ENCODE measurements at regions not wholly inside any gene's neighbourhood (a gene's known extent, or its start where the extent isn't known, plus 50 kb on each side); places are given as distances from the start of the nearest gene placed in this dataset.

DNA sequence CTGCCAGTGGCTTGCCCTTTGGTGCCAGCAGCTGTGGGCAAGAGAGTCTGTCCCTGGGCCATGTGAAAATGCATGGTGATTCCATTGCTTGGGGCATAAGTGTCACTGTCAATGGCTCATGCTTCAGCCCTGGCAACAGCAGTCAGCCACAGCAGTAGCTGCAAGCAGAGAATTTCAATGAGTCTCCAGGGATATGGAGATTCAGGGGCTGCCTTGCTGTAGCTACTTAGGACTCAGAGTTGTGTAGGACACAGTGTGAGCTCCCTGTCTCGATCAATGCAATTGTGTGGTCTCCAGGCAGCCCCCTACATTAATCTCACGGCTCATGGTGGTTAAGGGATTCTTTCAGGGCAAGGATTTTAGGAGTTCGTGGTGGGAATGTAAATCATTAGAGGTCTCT, 126.3 kb upstream of the STARD3NL start:
- no peak for TF ChIP-seq CTCF (IDR thresholded peaks at IDR 0.05)
- no peak for TF ChIP-seq ZFX (IDR thresholded peaks at IDR 0.05; ENCODE audit: borderline replicate concordance)

DNA sequence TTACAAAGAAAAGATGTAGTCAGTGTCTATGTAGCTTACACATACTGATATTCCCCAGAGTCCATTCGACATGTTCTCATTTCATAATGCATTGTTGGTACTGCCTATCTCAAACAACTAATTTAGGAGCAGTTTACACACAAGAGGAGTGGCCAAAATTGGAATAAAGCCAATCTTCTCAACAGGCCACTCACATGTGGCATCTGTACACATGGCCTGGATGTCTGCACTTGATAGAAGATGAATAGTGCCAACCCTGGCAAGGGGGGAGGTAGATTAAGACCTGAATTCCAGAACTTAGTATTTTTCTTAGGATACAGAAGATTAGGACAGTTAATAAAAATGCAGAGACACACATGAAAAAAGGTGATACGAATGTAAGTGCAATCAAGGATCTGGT, 125.3 kb upstream of the STARD3NL start:
- no peak overlapping the region for H3K27ac ChIP-seq
- no peak for TF ChIP-seq ZFX (IDR thresholded peaks at IDR 0.05; ENCODE audit: borderline replicate concordance)
- TF ChIP-seq CTCF (IDR thresholded peaks at IDR 0.05), result no peak

More for the DNA sequence above, 126.3 kb upstream of the STARD3NL start:
- H3K27ac ChIP-seq, result no peak overlapping the region

- TF ChIP-seq ZFX (IDR thresholded peaks at IDR 0.05; ENCODE audit: borderline replicate concordance) (no peak), CTCF (IDR thresholded peaks at IDR 0.05) (no peak)
- H3K27ac ChIP-seq, result no peak overlapping the region
These were observed 123.8 kb upstream of the STARD3NL start for GRCh38 chr7:38054199-38054598.

DNA sequence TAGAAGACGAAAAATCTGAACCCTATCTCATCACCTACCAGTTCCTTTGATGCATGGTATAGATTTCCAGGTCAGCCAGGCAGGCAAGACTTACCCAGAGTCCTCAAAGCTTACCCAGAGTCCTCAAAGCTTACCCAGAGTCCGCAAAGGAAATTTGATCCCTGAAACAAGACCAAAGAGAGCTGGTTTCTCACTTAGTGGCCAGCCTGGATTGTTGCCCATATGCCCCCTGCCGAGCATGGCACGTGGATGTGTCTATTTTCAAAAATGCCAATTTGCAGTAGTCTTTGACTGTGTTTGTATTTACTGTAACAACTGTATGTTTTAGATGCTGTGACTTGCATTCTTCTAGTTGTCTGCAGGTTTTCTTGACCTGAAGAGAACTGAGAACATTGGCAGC, 120.2 kb upstream of the STARD3NL start:
- no peak for TF ChIP-seq ZFX (IDR thresholded peaks at IDR 0.05; ENCODE audit: borderline replicate concordance)
- TF ChIP-seq CTCF (IDR thresholded peaks at IDR 0.05), result no peak
- no peak overlapping the region for H3K27ac ChIP-seq

- TF ChIP-seq CTCF (IDR thresholded peaks at IDR 0.05) (no peak), ZFX (IDR thresholded peaks at IDR 0.05; ENCODE audit: borderline replicate concordance) (no peak)
- H3K27ac ChIP-seq, result no peak overlapping the region
These were observed 117.9 kb upstream of the STARD3NL start for GRCh38 chr7:38060116-38060515.

GRCh38 chr7:38060637-38061036, 117.4 kb upstream of the STARD3NL start:
- no peak for TF ChIP-seq CTCF (IDR thresholded peaks at IDR 0.05)
- no peak for TF ChIP-seq ZFX (IDR thresholded peaks at IDR 0.05; ENCODE audit: borderline replicate concordance)
- H3K27ac ChIP-seq, result no peak overlapping the region

DNA sequence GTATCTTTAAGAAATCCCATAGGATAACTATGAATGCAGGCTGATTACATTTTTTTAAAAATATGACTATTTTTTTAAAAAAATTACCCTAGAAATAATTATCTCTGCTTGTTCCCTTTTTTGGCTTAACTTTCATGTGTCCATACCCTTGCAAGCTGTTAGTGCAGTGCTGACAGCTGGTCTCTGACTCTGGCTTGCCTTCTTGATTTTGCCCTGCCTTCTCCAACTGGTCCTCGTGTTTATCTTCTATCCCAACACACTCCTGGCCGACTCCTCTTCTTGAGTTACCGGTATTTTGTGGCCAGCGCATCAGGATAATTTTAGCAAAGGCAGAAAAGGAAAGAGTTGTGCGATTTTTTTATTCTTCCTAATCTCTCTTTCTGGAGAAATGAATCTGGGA, 111.7 kb upstream of the STARD3NL start:
- TF ChIP-seq CTCF (IDR thresholded peaks at IDR 0.05), result no peak
- TF ChIP-seq ZFX (IDR thresholded peaks at IDR 0.05; ENCODE audit: borderline replicate concordance), result no peak
- H3K27ac ChIP-seq, result no peak overlapping the region

Data from 22Rv1 (cell line).